Mammary epithelial cell (primary cell): ENCODE measurements at regions not wholly inside any gene's neighbourhood (a gene's known extent, or its start where the extent isn't known, plus 50 kb on each side); places are given as distances from the start of the nearest gene placed in this dataset.

Source experiments
- CTCF ChIP-seq, 2 donors: IDR thresholded peaks in 1 of 2; conservative IDR thresholded peaks in 1 of 2; 2 replicates each; pipeline ENCODE4 v1.5.1; 2011 to 2012; ENCODE audit warnings: inconsistent platforms in 2 of 2, low read length in 2 of 2, mild to moderate bottlenecking in 2 of 2, control low read depth in 1 of 2, low read depth in 1 of 2; ENCODE audit not compliant: insufficient read depth in 1 of 2; ENCODE audit errors: extremely low read depth in 1 of 2
- EZH2 ChIP-seq: IDR thresholded peaks from 2 replicates; pipeline ENCODE4 v1.6.1; 2012; ENCODE audit warnings: low read length, inconsistent platforms, borderline replicate concordance

- TF ChIP-seq CTCF (conservative IDR thresholded peaks at IDR 0.05 in 1 of 2, IDR thresholded peaks at IDR 0.05 in 1 of 2; ENCODE audit: extremely low read depth in 1 of 2, insufficient read depth in 1 of 2, low read depth in 1 of 2, low read length in 2 of 2) (no peak), EZH2 (no peak)
Observed at GRCh38 chr12:47340411-47341015, 260.8 kb upstream of the AMIGO2 start.
